ENCODE measurements at regions not wholly inside any gene's neighbourhood (a gene's known extent, or its start where the extent isn't known, plus 50 kb on each side); places are given as distances from the start of the nearest gene placed in this dataset.

DNA sequence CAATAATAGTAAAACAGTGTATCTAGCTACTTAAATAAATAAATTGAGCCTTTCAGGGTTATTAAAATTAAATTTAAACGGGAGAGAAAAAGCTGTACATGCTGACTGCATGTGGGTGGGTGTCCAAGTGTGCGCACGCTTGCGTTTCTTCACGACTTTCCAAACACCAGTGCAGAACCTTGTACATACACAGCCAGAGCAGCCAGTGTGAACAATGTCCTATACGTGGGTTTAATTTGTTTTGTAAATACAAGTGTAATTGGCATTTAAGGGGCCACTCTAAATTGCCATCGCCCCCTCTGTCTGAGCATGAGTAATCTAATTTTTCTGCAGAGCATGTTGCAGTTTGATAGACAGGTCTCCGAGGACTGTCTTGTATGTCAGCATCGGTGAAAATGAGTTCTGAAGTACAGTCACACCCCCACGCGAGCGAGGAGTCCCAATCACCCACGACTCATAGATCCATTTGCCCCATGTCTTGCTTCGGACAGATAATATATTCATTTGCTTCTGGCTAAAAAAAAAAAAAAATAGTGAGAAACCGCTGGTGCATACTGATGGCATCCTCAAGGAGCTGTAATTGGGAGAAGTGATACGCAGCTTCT lies 121.8 kb upstream of the ARRDC4 start:
- Histone ChIP-seq H3K27ac (no peak overlapping the region), H3K4me1 (replicated peaks in 1 of 2) (no peaks in the 10 kb centered on the region), H3K4me3 (no peak overlapping the region), H3K27me3 (no peaks in the 10 kb centered on the region), H3K9me3 (replicated peaks in 1 of 3) (no peaks in the 10 kb centered on the region), H3K36me3 (replicated peaks in 1 of 2) (no peaks in the 10 kb centered on the region)
- DNase-seq, result no peak
- TF ChIP-seq, protein P1, sequence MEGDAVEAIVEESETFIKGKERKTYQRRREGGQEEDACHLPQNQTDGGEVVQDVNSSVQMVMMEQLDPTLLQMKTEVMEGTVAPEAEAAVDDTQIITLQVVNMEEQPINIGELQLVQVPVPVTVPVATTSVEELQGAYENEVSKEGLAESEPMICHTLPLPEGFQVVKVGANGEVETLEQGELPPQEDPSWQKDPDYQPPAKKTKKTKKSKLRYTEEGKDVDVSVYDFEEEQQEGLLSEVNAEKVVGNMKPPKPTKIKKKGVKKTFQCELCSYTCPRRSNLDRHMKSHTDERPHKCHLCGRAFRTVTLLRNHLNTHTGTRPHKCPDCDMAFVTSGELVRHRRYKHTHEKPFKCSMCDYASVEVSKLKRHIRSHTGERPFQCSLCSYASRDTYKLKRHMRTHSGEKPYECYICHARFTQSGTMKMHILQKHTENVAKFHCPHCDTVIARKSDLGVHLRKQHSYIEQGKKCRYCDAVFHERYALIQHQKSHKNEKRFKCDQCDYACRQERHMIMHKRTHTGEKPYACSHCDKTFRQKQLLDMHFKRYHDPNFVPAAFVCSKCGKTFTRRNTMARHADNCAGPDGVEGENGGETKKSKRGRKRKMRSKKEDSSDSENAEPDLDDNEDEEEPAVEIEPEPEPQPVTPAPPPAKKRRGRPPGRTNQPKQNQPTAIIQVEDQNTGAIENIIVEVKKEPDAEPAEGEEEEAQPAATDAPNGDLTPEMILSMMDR (IDR thresholded peaks at IDR 0.05), result no peak
- TF ChIP-seq POLR2A (IDR thresholded peaks at IDR 0.05), result no peak
- intact Hi-C loops (cut with DNase I), result no loop called here
- 82 to 89% (median 86%) methylated on average over 16 of the region's 16 CpGs for WGBS, 4 donors

DNA sequence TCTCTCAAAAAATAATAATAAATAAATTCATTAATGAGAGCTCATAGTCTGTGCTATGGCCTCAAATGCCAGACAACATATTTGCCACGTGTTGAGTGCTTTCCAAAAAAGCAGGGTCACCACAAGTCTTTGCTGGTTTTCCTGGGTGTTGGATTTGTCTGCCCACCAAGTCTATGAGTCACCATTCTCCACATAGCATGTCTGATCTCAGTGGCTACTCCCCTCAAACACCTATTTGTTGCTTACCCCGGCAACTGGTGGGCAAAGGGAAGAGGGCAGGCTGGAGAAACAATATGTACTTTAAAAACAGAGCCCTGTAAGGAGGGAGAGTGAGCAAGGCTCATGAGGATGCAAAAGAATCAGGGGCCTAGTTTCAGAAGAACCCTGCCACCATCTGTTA lies 120.0 kb upstream of the ARRDC4 start:
- intact Hi-C loops (cut with DNase I), result no loop called here
- Histone ChIP-seq H3K4me3 (no peak overlapping the region), H3K27me3 (no peaks in the 10 kb centered on the region), H3K36me3 (replicated peaks in 1 of 2) (no peaks in the 10 kb centered on the region), H3K4me1 (replicated peaks in 1 of 2) (no peaks in the 10 kb centered on the region), H3K9me3 (replicated peaks in 1 of 3) (no peaks in the 10 kb centered on the region), H3K27ac (no peak overlapping the region)
- WGBS, 4 donors, result 62 to 74% (median 68%) methylated on average over 2 of the region's 2 CpGs
- TF ChIP-seq, protein P1 (IDR thresholded peaks at IDR 0.05), result no peak
- no peak for TF ChIP-seq POLR2A (IDR thresholded peaks at IDR 0.05)
- DNase-seq, result no peak

DNA sequence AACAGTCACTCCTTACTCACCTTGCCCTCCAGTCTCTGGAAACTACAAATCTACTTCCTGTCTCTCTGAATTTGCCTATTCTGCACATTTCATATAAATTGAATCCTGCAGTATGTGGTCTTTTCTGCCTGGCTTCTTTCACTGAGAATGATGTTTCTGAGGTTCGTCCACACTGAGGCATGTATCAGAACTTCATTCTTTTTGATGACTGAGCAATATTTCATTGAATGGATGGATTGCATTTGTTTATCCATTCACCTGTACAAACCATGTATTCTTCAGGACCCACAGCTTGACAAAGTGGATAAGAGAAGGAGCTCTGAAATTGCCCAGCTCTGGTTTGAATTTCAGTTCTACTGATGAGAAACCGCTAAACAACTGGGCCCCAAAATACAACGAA lies 118.9 kb upstream of the ARRDC4 start:
- Histone ChIP-seq H3K36me3 (replicated peaks in 1 of 2) (no peaks in the 10 kb centered on the region), H3K9me3 (replicated peaks in 1 of 3) (no peaks in the 10 kb centered on the region), H3K4me1 (replicated peaks in 1 of 2) (no peaks in the 10 kb centered on the region), H3K27me3 (no peaks in the 10 kb centered on the region), H3K4me3 (no peak overlapping the region), H3K27ac (no peak overlapping the region)
- WGBS, 4 donors, result 83 to 88% (median 85%) methylated on average over 3 of the region's 3 CpGs
- TF ChIP-seq POLR2A (IDR thresholded peaks at IDR 0.05), result no peak
- TF ChIP-seq, protein P1 (IDR thresholded peaks at IDR 0.05), result no peak
- no peak for DNase-seq
- intact Hi-C loops (cut with DNase I), result no loop called here

DNA sequence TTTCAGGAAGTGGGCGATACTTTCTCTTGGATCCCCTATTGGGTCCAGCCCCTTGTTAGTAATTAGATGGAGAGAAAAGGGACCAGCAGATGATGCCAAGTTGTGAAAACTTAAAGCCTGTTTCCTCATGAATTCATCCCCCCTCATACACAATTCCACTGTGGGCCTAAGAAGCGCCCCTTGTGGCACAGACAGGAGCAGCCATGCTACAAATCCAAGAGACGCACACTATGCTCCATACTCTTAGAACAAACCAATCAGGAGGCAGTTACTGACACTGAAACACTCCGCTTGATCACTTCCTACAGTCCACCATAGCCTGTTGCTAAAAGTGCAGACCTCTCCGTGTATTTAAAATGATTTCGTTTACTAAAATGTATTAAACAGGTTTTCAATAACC lies 111.3 kb upstream of the ARRDC4 start:
- no peak overlapping the region for H3K27ac ChIP-seq
- WGBS, 4 donors, result 79 to 89% (median 83%) methylated on average over 6 of the region's 6 CpGs
- H3K9me3 ChIP-seq (replicated peaks in 1 of 3), result no peaks in the 10 kb centered on the region
- TF ChIP-seq, protein P1 (IDR thresholded peaks at IDR 0.05), result no peak
- TF ChIP-seq POLR2A (IDR thresholded peaks at IDR 0.05), result no peak
- no peaks in the 10 kb centered on the region for H3K27me3 ChIP-seq
- intact Hi-C loops (cut with DNase I), result no loop called here
- no peak overlapping the region for H3K4me3 ChIP-seq
- DNase-seq, result no peak
- H3K4me1 ChIP-seq (replicated peaks in 1 of 2), result no peaks in the 10 kb centered on the region
- no peaks in the 10 kb centered on the region for H3K36me3 ChIP-seq (replicated peaks in 1 of 2)
